Transverse colon (tissue), 4 donors: ENCODE measurements at regions not wholly inside any gene's neighbourhood (a gene's known extent, or its start where the extent isn't known, plus 50 kb on each side); places are given as distances from the start of the nearest gene placed in this dataset.

Experiments
- POLR2A ChIP-seq: fragments of 450-650 bp; IDR thresholded peaks from one replicate; pipeline ENCODE4 v1.6.1; 2016; ENCODE audit warnings: antibody characterized with exemption, mild to moderate bottlenecking, moderate library complexity
- POLR2AphosphoS5 ChIP-seq, 3 donors: sonication (generic); formaldehyde crosslinking; IDR thresholded peaks; one replicate each; pipeline ENCODE4 v1.6.1; 2016; ENCODE audit warnings: antibody characterized with exemption in 3 of 3
- TF ChIP-seq, protein P1 (sequence below), 5 experiments: fragments of 200-600 bp in 3 of 5; fragments of 450-650 bp in 2 of 5; sonication (generic) in 3 of 5; IDR thresholded peaks; 1 replicate in 2 of 5; 2 replicates in 3 of 5; pipeline ENCODE4 v1.5.1; 2016 to 2017; ENCODE audit warnings: antibody characterized with exemption in 5 of 5, inconsistent platforms in 3 of 5, mild to moderate bottlenecking in 2 of 5, moderate library complexity in 1 of 5

DNA sequence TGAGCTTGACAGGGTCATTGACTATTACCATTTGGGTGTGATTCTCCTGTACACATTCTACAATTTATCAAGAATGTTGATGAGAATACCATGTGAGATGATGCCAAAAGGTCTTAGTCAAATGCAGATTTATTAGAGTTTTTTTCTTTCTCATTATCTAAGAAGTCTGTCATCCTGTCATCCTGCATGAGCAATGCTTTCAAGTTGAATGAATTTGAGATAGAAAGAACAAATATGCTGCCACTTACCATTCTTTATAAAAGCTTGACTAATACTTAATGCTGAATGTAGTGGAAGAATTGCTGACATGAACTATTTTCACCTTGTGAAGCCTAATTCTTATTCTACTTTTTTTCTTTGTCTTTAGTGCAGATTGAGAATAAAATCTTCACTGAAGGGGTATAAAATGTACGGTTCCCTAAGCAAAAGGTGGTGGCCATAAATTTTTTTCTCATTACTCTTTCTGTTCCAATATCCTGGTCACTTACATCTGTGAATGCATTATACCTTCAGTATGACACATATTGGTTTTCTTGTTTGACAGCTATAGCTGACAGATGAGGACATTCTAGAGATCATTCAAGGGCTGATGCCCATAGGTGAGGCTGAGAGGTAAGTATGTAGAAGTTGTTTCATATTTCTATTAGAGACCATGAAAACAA is 1434.7 kb downstream of the SLITRK1 start:
- TF ChIP-seq, protein P1, sequence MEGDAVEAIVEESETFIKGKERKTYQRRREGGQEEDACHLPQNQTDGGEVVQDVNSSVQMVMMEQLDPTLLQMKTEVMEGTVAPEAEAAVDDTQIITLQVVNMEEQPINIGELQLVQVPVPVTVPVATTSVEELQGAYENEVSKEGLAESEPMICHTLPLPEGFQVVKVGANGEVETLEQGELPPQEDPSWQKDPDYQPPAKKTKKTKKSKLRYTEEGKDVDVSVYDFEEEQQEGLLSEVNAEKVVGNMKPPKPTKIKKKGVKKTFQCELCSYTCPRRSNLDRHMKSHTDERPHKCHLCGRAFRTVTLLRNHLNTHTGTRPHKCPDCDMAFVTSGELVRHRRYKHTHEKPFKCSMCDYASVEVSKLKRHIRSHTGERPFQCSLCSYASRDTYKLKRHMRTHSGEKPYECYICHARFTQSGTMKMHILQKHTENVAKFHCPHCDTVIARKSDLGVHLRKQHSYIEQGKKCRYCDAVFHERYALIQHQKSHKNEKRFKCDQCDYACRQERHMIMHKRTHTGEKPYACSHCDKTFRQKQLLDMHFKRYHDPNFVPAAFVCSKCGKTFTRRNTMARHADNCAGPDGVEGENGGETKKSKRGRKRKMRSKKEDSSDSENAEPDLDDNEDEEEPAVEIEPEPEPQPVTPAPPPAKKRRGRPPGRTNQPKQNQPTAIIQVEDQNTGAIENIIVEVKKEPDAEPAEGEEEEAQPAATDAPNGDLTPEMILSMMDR (IDR thresholded peaks at IDR 0.05): no peak
- TF ChIP-seq POLR2AphosphoS5 (IDR thresholded peaks at IDR 0.05) (no peak), POLR2A (no peak)
